A549 (cell line): ENCODE measurements at regions not wholly inside any gene's neighbourhood (a gene's known extent, or its start where the extent isn't known, plus 50 kb on each side); places are given as distances from the start of the nearest gene placed in this dataset.
A peak's percentile ranks its signal among the peaks of the same experiment; 100 is the strongest.

Experiments used
- ATAC-seq, 2 experiments: fragments of 200-7000 bp in 1 of 2; fragments of >200 bp in 1 of 2; cut with Nextera tagmentation in 1 of 2; cut with Tn5 transposase in 1 of 2; 3 replicates each; pipeline versions ENCODE4 v1.8.0 to v1.9.1; 2018 to 2020; ENCODE audit warnings: mild to moderate bottlenecking in 1 of 2, moderate library complexity in 1 of 2
- CTCF ChIA-PET: fragments of 300-600 bp; sonication (Branson Sonifier 250); formaldehyde crosslinking; extraction: SDS; loops from one replicate; lab custom pipeline; 2021; ENCODE audit warnings: antibody characterized with exemption, inconsistent platforms; lab: Yijun Ruan, JAX
- POLR2A ChIA-PET: fragments of 350-600 bp; formaldehyde crosslinking; extraction: SDS; loops from one replicate; lab custom pipeline; 2021; ENCODE audit warnings: antibody characterized with exemption, inconsistent platforms; lab: Yijun Ruan, JAX
- DNase-seq, 2 experiments: peaks; one replicate each; pipeline versions ENCODE4 v3.0.0 to v3.0.0-alpha.2; 2011 to 2016; ENCODE audit warnings: low read depth in 1 of 2, low spot score in 1 of 2
- FAIRE-seq: peaks from 2 replicates; lab custom pipeline; 2011; peaks lifted over from hg19 to GRCh38; lab: Jason Lieb, UNC
- H3K27ac ChIP-seq, 2 experiments: fragments of >200 bp; sonication (Bioruptor Twin); formaldehyde crosslinking; 3 replicates each; pipeline ENCODE4 v1.5.1; 2016 to 2017
- H3K4me1 ChIP-seq: fragments of >200 bp; sonication (Bioruptor Twin); formaldehyde crosslinking; 3 replicates; pipeline ENCODE4 v1.6.1; 2016
- H3K4me2 ChIP-seq: fragments of >200 bp; sonication (Bioruptor Twin); formaldehyde crosslinking; 3 replicates; pipeline ENCODE4 v1.6.1; 2016
- H3K4me3 ChIP-seq: fragments of >200 bp; sonication (Bioruptor Twin); formaldehyde crosslinking; 3 replicates; pipeline ENCODE4 v1.5.1; 2016
- H3K9me3 ChIP-seq: fragments of >200 bp; sonication (Bioruptor Twin); formaldehyde crosslinking; 3 replicates; pipeline ENCODE4 v1.6.1; 2016
- ATOH8 ChIP-seq: fragments of 250-450 bp; sonication (Bioruptor Pico); IDR thresholded peaks from 2 replicates; pipeline ENCODE4 v1.5.0; 2020; ENCODE audit warnings: low read depth, mild to moderate bottlenecking, moderate library complexity
- BHLHE40 ChIP-seq: IDR thresholded peaks from 2 replicates; pipeline ENCODE4 v1.6.1; 2012; ENCODE audit warnings: low read depth, low read length, inconsistent platforms
- CTCF ChIP-seq: fragments of >200 bp; sonication (Bioruptor Twin); formaldehyde crosslinking; IDR thresholded peaks from 3 replicates; pipeline ENCODE4 v1.5.1; 2016
- EHMT2 ChIP-seq: fragments of 200-600 bp; sonication (generic); IDR thresholded peaks from 2 replicates; pipeline ENCODE4 v1.6.1; 2016; ENCODE audit warnings: antibody characterized with exemption, low read depth, mild to moderate bottlenecking, moderate library complexity
- ELK1 ChIP-seq: fragments of 150-350 bp; IDR thresholded peaks from 2 replicates; pipeline ENCODE4 v1.6.1; 2014; ENCODE audit warnings: low read depth, mild to moderate bottlenecking, low read length
- EP300 ChIP-seq, 2 experiments: fragments of >200 bp; sonication (Bioruptor Twin); formaldehyde crosslinking; IDR thresholded peaks; 2 replicates in 1 of 2; 3 replicates in 1 of 2; pipeline ENCODE4 v1.6.1; 2016 to 2017
- FOSB ChIP-seq: fragments of 250-450 bp; sonication (Bioruptor Pico); IDR thresholded peaks from 2 replicates; pipeline ENCODE4 v1.5.0; 2020; ENCODE audit warnings: mild to moderate bottlenecking, moderate library complexity
- FOSL2 ChIP-seq, 2 experiments: fragments of 450-650 bp in 1 of 2; fragments of >200 bp in 1 of 2; sonication (Bioruptor Twin) in 1 of 2; formaldehyde crosslinking; IDR thresholded peaks; 2 replicates each; pipeline versions ENCODE4 v1.5.0 to v1.6.1; 2016 to 2020; ENCODE audit warnings: mild to moderate bottlenecking in 1 of 2, moderate library complexity in 1 of 2
- GATA3 ChIP-seq: IDR thresholded peaks from 2 replicates; pipeline ENCODE4 v1.6.1; 2012; ENCODE audit warnings: borderline replicate concordance
- HDAC2 ChIP-seq: fragments of 200-600 bp; sonication (generic); IDR thresholded peaks from 2 replicates; pipeline ENCODE4 v1.6.1; 2016
- HEYL ChIP-seq: fragments of 250-450 bp; sonication (Bioruptor Pico); IDR thresholded peaks from 2 replicates; pipeline ENCODE4 v1.8.0; 2021; ENCODE audit warnings: mild to moderate bottlenecking, moderate library complexity
- HOXB13 ChIP-seq: fragments of 250-450 bp; sonication (Bioruptor Pico); IDR thresholded peaks from 2 replicates; pipeline ENCODE4 v1.5.0; 2020; ENCODE audit warnings: low read depth, mild to moderate bottlenecking, moderate library complexity
- HOXB5 ChIP-seq: fragments of 250-450 bp; sonication (Bioruptor Pico); IDR thresholded peaks from 2 replicates; pipeline ENCODE4 v1.5.0; 2020; ENCODE audit warnings: mild to moderate bottlenecking, moderate library complexity
- MAFK ChIP-seq: fragments of 450-650 bp; IDR thresholded peaks from 2 replicates; pipeline ENCODE4 v1.6.1; 2014; ENCODE audit not compliant: partially characterized antibody
- MAX ChIP-seq: IDR thresholded peaks from 2 replicates; pipeline ENCODE4 v1.6.1; 2012
- NFE2L2 ChIP-seq: fragments of 150-350 bp; conservative IDR thresholded peaks from 2 replicates; pipeline ENCODE4 v1.6.1; 2014; ENCODE audit warnings: low read length
- NR3C1 ChIP-seq: fragments of >200 bp; sonication (Bioruptor Twin); formaldehyde crosslinking; IDR thresholded peaks from 3 replicates; pipeline ENCODE4 v1.6.1; 2017
- RARB ChIP-seq: fragments of 250-450 bp; sonication (Bioruptor Pico); IDR thresholded peaks from 2 replicates; pipeline ENCODE4 v1.8.0; 2021; ENCODE audit warnings: mild to moderate bottlenecking, moderate library complexity
- RCOR1 ChIP-seq: fragments of 150-350 bp; IDR thresholded peaks from 2 replicates; pipeline ENCODE4 v1.6.1; 2014; ENCODE audit warnings: antibody characterized with exemption, low read length, low read depth
- REST ChIP-seq: fragments of 200-600 bp; sonication (generic); IDR thresholded peaks from 2 replicates; pipeline ENCODE4 v1.6.1; 2016; ENCODE audit warnings: antibody characterized with exemption, mild to moderate bottlenecking, moderate library complexity
- RNF2 ChIP-seq: fragments of 200-600 bp; sonication (generic); IDR thresholded peaks from 2 replicates; pipeline ENCODE4 v1.6.1; 2016; ENCODE audit warnings: low read depth, mild to moderate bottlenecking, antibody characterized with exemption, moderate library complexity, borderline replicate concordance
- SREBF2 ChIP-seq: fragments of 450-650 bp; IDR thresholded peaks from 2 replicates; pipeline ENCODE4 v1.6.1; 2014; ENCODE audit warnings: mild to moderate bottlenecking, moderate library complexity
- TFCP2L1 ChIP-seq: fragments of 250-450 bp; sonication (Bioruptor Pico); IDR thresholded peaks from 2 replicates; pipeline ENCODE4 v1.5.0; 2021; ENCODE audit warnings: mild to moderate bottlenecking
- TP53 ChIP-seq: fragments of 250-450 bp; sonication (Bioruptor Pico); IDR thresholded peaks from 2 replicates; pipeline ENCODE4 v1.5.0; 2021; ENCODE audit warnings: mild to moderate bottlenecking, moderate library complexity
- ZC3H11A ChIP-seq: fragments of 450-650 bp; IDR thresholded peaks from 2 replicates; pipeline ENCODE4 v1.6.1; 2014; ENCODE audit warnings: antibody characterized with exemption, mild to moderate bottlenecking
- ZFP36 ChIP-seq: fragments of 450-650 bp; IDR thresholded peaks from 2 replicates; pipeline ENCODE4 v1.6.1; 2014; ENCODE audit warnings: borderline replicate concordance; ENCODE audit not compliant: partially characterized antibody
- ZNF302 ChIP-seq: fragments of 250-450 bp; sonication (Bioruptor Pico); IDR thresholded peaks from 2 replicates; pipeline ENCODE4 v1.9.0; 2021; ENCODE audit warnings: inconsistent platforms, mild to moderate bottlenecking, moderate library complexity
- ZSCAN20 ChIP-seq: fragments of 250-450 bp; sonication (Bioruptor Pico); IDR thresholded peaks from 2 replicates; pipeline ENCODE4 v1.8.0; 2022; ENCODE audit warnings: mild to moderate bottlenecking, moderate library complexity
- WGBS: methylation state at CpG from one replicate; pipeline ENCODE4 v1.1.6; 2017; ENCODE audit errors: missing lambda C conversion rate; 5-methylcytosine and 5-hydroxymethylcytosine counted together
- TF ChIP-seq, protein P1 (sequence below): fragments of 450-650 bp; IDR thresholded peaks from 2 replicates; pipeline ENCODE4 v1.6.1; 2014; ENCODE audit warnings: antibody characterized with exemption
- TF ChIP-seq, protein P2 (sequence below): fragments of >200 bp; sonication (Bioruptor Twin); formaldehyde crosslinking; IDR thresholded peaks from 2 replicates; pipeline ENCODE4 v1.6.1; 2016

DNA sequence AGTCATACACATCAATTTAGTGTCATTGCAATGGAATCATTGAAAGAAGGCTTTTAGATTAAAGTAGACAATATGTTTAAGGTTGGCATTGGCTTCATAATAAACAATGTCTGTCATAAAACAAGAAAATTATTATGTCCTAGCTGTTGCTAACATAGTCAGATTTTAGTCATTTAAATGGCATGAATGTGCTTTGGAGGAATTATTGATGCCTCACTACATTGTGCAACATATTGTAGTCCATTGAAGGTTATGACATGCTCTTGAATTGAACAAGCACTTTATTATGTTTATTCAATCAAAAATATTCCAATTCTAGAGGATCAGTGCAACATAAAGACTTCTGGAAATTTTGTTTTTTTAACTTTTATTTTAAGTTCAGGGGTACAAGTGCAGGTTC lies 489.8 kb upstream of the AMOT start:
- no peak overlapping the region for H3K4me3 ChIP-seq
- POLR2A ChIA-PET = no interaction called here
- TF ChIP-seq FOSB (CRISPR knock-in tag) (no peak), HOXB5 (CRISPR knock-in tag) (no peak), ZC3H11A (no peak), GATA3 (no peak), HDAC2 (no peak), RNF2 (no peak), MAX (no peak), RARB (CRISPR knock-in tag) (no peak), EP300 (IDR thresholded peaks at IDR 0.05) (no peak), EHMT2 (no peak), BHLHE40 (no peak), CTCF (no peak), TP53 (CRISPR knock-in tag) (no peak), ZFP36 (no peak), ATOH8 (CRISPR knock-in tag) (no peak), FOSL2 (IDR thresholded peaks at IDR 0.05) (no peak), FOSL2 (CRISPR knock-in tag; IDR thresholded peaks at IDR 0.05) (no peak), NFE2L2 (no peak), NR3C1 (no peak), HOXB13 (CRISPR knock-in tag) (no peak)
- TF ChIP-seq, all 56 proteins: peak for 0
- DNase-seq = no peak
- Histone ChIP-seq H3K27ac (no peak overlapping the region), H3K4me2 (no peak overlapping the region), H3K4me1 (no peaks in the 10 kb centered on the region), H3K9me3 (no peaks in the 10 kb centered on the region)
- peak; percentile 80 for FAIRE-seq
- CTCF ChIA-PET = no interaction called here
- no peak for ATAC-seq

DNA sequence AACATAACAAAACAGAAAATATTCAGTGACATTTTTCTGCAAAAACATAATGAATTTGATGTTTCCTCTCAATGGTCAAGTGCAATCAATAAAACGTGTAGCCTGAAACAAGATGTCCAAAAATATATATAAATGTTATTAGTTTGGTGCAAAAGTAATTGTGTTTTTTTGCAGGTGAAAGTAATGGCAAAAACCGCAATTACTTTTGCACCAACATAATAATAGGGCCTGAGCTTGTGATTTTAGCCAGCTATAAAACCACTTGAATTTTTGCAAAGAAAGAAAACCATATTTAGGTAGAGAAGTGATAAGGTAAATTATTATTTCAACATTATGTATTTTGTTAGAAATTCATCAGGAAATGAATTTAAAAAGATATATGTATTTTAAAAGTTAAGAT lies 475.3 kb upstream of the AMOT start:
- DNase-seq (no peak), FAIRE-seq (peak; percentile 28), ATAC-seq (no peak)
- Histone ChIP-seq H3K9me3 (no peaks in the 10 kb centered on the region), H3K4me3 (no peak overlapping the region), H3K4me1 (no peaks in the 10 kb centered on the region), H3K4me2 (no peak overlapping the region), H3K27ac (no peak overlapping the region)
- ChIA-PET CTCF (no interaction called here), POLR2A (no interaction called here)
- WGBS = 4% methylated on average over 2 of the region's 2 CpGs
- TF ChIP-seq ZNF302 (CRISPR knock-in tag) = no peak
- TF ChIP-seq ZSCAN20 = no peak
- no peak for TF ChIP-seq ELK1
- no peak for TF ChIP-seq ZFP36
- TF ChIP-seq ATOH8 (CRISPR knock-in tag) = no peak
- TF ChIP-seq FOSB (CRISPR knock-in tag) = no peak
- TF ChIP-seq TFCP2L1 = no peak
- no peak for TF ChIP-seq REST
- TF ChIP-seq BHLHE40 = no peak
- no peak for TF ChIP-seq FOSL2 (IDR thresholded peaks at IDR 0.05)
- TF ChIP-seq FOSL2 (CRISPR knock-in tag; IDR thresholded peaks at IDR 0.05) = no peak
- no peak for TF ChIP-seq GATA3
- no peak for TF ChIP-seq SREBF2
- TF ChIP-seq MAFK = no peak
- TF ChIP-seq HEYL = no peak
- no peak for TF ChIP-seq RCOR1
- TF ChIP-seq, protein P1, sequence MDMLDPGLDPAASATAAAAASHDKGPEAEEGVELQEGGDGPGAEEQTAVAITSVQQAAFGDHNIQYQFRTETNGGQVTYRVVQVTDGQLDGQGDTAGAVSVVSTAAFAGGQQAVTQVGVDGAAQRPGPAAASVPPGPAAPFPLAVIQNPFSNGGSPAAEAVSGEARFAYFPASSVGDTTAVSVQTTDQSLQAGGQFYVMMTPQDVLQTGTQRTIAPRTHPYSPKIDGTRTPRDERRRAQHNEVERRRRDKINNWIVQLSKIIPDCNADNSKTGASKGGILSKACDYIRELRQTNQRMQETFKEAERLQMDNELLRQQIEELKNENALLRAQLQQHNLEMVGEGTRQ = no peak
- TF ChIP-seq, protein P2, sequence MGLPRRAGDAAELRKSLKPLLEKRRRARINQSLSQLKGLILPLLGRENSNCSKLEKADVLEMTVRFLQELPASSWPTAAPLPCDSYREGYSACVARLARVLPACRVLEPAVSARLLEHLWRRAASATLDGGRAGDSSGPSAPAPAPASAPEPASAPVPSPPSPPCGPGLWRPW = no peak
